Midbrain (tissue), 1 donor: ENCODE measurements at regions not wholly inside any gene's neighbourhood (a gene's known extent, or its start where the extent isn't known, plus 50 kb on each side); places are given as distances from the start of the nearest gene placed in this dataset.

Experiments
- DNase-seq: peaks from one replicate; lab custom pipeline; 2025; lab: John Stamatoyannopoulos, UW

GRCh38 chr16:26189536-26189935 lies 497.8 kb downstream of the HS3ST4 start:
- DNase-seq, result no peak

DNA sequence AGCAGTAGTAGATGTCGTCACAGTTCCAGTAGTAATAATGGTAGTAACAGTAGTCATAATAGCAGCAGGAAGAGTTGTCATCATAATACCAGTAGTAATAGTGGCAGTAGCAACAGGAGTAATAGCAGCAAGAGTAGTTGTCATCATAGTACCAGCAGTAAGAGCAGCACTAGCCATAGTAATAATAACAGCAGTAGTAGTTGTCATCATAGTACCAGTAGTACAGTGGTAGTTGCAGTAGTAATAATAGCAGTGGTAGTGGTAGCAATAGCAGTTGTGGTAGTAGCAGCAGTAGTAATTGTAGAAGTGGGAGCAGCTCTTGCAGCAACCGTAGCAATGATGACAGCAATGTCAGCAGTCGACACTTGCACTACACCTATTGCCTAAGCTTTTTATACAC lies 502.8 kb downstream of the HS3ST4 start:
- DNase-seq, result no peak

DNA sequence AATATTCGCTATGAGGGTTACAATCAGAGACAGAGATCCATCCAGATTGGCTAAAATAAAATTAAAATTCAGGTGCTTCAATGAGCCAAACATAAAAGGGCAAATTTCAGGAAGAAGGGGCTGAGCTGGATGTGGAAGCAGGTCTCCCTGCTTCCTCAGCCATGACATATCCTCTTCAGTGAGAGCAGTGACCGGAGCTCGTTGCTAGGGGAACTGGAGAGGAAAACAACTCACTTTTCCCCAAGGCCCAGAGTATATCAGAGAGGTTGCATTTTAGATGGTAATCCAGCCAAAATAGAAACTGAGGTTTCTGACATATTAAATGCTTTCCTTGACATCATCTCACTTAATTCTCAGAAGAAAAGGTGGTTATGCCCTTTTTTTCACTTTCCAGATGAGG lies 503.5 kb downstream of the HS3ST4 start:
- no peak for DNase-seq

- no peak for DNase-seq
Observed at GRCh38 chr16:26196310-26196709, 504.6 kb downstream of the HS3ST4 start.

GRCh38 chr16:26196802-26197201 lies 505.0 kb downstream of the HS3ST4 start:
- DNase-seq, result no peak

DNA sequence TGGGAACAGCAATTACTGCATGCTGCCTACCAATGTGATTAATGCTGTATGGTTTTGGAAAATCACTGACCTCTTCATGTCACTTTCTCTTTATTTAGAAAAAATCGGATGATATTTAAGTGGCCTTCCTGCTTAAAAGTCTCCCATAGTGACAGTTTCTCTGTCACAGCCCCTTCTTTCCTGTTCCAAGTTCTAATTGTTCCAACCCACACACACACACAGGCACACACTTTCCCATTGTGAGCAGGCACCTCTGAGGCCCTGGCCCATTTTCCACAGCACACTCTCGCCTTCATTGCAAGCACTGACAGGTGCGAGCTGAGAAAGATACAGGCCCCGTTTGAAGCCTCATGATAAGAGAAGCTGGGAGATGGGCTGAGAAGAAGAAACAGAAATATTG lies 505.9 kb downstream of the HS3ST4 start:
- no peak for DNase-seq

GRCh38 chr16:26198221-26198620 lies 506.5 kb downstream of the HS3ST4 start:
- DNase-seq, result no peak

DNA sequence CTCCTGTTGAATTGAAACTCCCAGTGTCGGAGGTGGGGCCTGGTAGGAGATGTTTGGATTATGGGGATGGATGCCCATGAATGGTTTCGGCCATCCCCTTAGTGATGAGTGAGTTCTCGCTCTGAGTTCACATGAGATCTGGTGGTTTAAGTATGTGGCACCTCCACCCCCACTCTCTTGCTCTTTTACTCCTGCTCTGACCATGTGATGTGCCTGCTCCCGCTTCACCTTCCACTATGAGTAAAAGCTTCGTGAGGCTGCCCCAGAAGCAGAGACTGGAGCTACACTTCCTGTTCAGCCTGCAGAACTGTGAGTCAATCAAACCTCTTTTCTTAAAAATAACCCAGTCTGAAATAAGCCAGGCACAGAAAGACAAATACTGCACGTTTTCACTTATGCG lies 512.4 kb downstream of the HS3ST4 start:
- no peak for DNase-seq

DNA sequence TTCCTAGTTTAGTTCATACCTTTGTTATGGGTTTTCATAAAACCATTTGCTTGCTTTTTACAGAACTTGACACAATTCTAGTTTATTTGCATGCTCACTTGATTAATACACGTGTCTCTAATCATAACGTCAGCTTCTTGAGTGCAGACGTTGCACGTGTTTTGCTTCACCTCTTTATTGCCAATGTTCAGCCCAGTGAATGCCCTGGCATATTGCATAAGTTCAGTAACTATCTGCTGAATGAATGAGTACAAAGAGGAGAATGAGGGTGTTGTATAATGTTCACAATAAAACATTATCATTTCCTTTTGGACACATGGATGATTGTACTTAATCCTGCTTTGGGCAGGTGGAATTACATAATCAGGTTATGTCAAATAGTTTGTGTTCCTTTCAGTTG lies 519.8 kb downstream of the HS3ST4 start:
- no peak for DNase-seq

- DNase-seq, result no peak
Observed at GRCh38 chr16:26212599-26212998, 520.8 kb downstream of the HS3ST4 start.

DNA sequence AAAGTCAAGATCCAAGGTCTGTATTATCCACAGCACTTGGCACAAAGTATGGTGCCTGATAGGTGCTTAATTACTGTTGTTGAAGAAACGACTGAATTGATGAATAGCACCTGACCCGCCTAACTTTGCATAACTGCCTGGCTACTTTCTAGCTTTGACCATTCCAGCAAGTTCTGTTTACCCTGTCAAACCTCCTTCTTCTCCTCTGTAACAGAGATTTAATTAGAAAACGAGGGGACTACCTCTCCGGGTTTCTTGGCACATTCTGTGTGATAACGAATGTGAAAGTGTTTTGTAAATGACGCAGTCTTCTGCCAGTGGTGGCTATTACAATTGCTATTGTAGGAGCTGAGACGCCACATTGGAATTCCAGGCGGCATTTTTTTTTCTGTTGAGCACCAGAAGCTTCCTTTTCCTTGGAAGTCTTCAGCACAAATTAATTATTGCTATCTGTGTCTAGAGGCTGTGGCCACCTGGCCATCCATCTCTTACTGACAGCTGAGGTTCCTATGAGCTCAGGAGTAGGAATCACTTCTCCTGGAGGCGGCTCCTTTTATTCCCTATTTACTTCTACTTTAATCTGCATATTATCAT lies 522.9 kb downstream of the HS3ST4 start:
- no peak for DNase-seq

GRCh38 chr16:26220894-26221293 lies 529.1 kb downstream of the HS3ST4 start:
- DNase-seq, result no peak

DNA sequence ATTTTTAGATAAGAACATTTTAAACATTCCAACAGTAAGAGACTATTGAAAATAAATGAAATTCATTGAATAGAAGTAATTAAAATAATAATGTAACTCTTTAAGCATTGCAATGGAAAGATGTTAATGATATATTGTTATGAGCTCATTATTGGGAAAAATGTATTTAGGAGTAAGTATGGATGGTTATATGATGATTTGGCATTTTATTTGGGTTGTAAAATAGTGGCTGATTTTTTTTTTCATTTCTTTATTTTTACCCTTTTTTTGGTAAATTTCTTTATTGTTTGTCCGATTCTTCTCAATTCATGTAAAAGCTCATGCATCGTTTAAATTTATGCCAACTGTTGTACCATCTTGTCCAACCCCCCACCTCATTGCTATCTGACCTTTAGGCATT lies 539.9 kb downstream of the HS3ST4 start:
- no peak for DNase-seq

GRCh38 chr16:26240807-26241206 lies 549.0 kb downstream of the HS3ST4 start:
- DNase-seq, result no peak

GRCh38 chr16:26247063-26247462 lies 555.3 kb downstream of the HS3ST4 start:
- no peak for DNase-seq

DNA sequence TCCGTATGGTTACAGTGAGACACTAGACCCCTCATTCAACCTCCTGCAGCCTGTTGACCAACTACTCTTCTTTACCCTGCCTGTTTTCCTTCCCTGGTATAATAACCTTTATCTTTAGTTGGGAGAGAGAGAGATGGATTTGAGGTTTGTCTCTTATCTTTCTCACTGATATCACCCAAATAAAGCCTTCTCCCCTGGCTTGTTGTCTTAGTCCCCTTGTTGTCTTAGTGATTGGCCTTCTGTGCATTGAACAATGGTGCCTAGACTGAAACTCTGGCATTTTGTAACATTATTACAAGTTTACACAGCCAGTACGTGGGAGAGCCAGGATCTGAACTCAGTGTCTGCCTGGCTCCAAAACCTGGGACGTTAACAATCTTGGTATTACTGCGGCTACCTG lies 560.8 kb downstream of the HS3ST4 start:
- no peak for DNase-seq

DNA sequence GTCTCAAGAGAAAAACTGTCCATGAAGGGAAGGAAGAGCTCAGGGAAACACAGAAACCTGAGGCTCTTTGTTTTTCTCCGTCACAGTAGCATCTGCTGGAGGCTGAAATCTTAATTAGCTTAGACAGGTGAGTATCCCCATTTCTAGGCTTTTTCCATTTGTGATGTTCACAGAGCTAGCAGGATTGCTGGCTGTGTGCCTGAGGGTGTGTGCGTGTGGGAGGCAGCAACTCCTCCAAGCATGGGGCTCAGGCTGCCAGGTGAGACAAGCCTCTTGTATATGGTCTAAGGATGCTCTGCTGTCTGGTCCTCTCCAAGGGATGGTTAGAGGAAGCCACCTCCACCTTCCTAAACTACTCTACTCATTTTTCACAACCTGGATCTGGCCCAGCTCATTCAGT lies 569.9 kb downstream of the HS3ST4 start:
- DNase-seq, result no peak

- no peak for DNase-seq
Observed at GRCh38 chr16:26263406-26263805, 571.6 kb downstream of the HS3ST4 start.

- no peak for DNase-seq
Observed at GRCh38 chr16:26267641-26268040, 575.9 kb downstream of the HS3ST4 start.

GRCh38 chr16:26269673-26270072 lies 577.9 kb downstream of the HS3ST4 start:
- DNase-seq, result no peak

GRCh38 chr16:26273607-26274006 lies 581.8 kb downstream of the HS3ST4 start:
- no peak for DNase-seq

GRCh38 chr16:26275021-26275590 lies 583.3 kb downstream of the HS3ST4 start:
- no peak for DNase-seq

- no peak for DNase-seq
Observed at GRCh38 chr16:26276289-26276688, 584.5 kb downstream of the HS3ST4 start.

- no peak for DNase-seq
Observed at GRCh38 chr16:26281381-26282110, 589.8 kb downstream of the HS3ST4 start.
